GF-D8 (cell line): ENCODE measurements at regions not wholly inside any gene's neighbourhood (a gene's known extent, or its start where the extent isn't known, plus 50 kb on each side); places are given as distances from the start of the nearest gene placed in this dataset.
"Not testable (repeated sequence)": the region's sequence is repeated elsewhere in the genome, so short reads cannot be mapped to it uniquely, and the experiment has no call there.

Experiments
- DNase-seq: peaks from one replicate; lab custom pipeline; 2025; lab: John Stamatoyannopoulos, UW

DNA sequence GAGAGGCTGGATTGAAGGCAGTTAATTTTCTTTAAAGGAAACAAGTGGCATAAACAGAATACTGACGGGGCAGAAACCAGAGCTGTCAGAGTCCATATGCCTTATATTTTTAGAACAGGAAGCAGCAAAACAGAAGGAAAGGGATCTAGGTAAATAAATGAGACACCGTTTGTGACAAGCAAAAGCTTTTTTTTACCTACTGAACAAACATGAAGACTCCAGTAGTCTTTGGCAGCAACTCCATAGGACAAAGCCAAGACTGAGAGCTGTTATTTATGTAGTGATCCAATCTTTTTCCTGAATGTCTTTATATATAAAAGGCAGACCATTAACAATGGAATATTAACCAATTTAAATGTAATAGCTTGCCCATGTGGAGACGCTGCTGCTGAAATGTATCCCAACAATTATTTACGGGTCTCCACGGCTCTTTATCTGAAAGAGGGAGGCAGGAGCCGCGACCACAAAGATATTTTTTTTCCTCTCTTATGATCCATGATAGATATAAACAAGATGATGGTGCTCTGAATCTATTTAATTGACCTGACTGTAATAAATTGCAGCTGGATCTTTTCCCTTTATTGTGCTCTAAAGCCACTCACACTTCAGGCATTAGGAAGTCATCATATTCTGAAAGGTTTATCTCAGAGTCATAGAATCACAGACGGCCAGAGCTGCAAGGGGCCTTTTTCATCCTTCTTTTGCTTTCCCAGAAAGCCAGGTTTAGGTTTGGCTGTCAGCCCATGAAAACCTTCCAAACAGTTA is 687.8 kb downstream of the EFNB2 start:
- no peak for DNase-seq

DNA sequence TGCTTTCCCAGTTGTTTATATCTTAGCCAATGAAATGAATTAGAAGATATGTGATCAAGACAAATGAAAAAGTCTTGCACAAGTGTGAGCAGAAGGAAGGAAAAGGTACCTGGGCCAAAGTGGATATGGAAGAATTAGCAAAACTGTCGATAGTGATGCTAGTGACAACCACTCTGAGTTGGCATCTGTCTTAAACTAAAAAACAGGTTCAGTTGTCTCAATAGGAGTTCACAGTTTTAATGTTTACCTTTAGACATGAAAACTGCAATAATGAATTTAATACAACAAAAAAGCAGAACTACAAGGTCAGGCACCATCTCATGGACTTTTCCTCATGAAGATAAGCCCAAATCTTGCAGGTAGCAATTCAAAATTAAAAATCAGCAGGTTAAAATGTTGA is 688.5 kb downstream of the EFNB2 start:
- DNase-seq, result no peak

- DNase-seq, result no peak
These were observed 694.2 kb downstream of the EFNB2 start for GRCh38 chr13:105841286-105841685.

GRCh38 chr13:105838231-105838630 is 697.2 kb downstream of the EFNB2 start:
- no peak for DNase-seq

DNA sequence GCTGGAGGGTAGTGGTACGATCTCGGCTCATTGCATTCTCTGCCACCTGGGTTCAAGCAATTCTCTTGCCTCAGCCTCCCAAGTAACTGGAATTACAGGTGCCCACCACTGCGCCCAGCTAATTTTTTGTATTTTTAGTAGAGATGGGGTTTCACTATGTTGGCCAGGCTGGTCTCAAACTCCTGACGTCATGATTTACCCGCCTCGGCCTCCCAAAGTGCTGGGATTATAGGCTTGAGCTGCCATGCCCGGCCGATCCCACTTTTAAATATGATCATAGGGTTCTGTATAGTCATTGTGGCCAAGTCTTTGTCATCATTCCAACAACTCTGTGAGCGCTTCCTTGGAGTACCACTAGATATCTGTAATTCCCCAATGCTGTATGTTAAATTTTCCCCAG is 698.2 kb downstream of the EFNB2 start:
- DNase-seq, result not testable (repeated sequence)

GRCh38 chr13:105830821-105831220 is 704.6 kb downstream of the EFNB2 start:
- DNase-seq, result no peak

DNA sequence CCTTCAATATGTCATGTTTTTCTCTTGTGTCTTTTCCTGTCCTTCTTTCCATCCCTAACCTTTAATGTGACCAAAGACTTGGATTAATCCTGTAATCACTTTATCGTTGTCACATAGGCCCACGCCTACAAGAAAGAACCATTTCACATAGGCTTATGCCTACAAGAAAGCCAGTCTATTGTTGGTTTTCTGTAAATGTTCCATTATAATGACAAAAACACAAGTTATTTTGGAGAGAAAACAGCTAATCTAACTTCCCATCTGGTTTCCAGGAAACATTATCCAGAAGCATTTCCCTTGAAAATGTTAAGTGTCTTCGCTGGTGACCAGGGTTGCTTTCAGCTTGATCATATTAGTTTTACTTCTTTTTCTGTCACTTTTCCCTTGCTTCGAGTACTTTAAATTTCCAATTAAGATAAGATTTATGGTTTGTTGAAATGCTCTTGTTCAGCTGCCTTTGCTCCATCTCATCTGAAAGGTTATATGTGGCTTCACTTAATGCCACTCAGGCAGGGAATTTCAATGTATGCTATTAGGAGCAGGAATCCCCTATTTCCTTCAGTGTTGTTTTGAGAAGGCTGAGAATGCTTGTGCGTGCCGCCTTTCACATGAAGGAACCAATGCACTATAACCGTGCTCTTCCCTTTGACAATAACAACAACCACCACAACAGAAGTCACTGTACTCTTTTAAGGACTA is 708.2 kb downstream of the EFNB2 start:
- no peak for DNase-seq

- DNase-seq, result no peak
These were observed 710.4 kb downstream of the EFNB2 start for GRCh38 chr13:105825071-105825470.

DNA sequence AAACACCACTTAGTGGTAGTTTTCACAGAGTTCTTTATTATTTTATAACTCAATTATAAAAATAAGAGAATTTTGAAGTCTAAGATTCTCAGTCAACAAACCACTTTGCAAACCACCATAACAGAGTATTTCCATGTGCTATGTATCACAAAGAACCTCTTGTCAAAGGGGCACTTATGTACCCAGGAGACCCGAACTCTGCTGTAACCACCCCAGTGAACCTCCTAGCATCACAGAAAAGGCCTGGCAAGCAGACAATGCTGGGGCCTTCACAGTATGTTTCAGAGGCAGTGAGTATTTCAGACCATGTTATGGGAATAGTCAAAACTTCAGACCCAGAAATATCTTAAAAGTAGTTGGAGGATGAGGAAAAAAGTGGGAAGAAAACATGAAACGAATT is 714.1 kb downstream of the EFNB2 start:
- DNase-seq, result no peak

GRCh38 chr13:105820415-105820814 is 715.0 kb downstream of the EFNB2 start:
- no peak for DNase-seq

DNA sequence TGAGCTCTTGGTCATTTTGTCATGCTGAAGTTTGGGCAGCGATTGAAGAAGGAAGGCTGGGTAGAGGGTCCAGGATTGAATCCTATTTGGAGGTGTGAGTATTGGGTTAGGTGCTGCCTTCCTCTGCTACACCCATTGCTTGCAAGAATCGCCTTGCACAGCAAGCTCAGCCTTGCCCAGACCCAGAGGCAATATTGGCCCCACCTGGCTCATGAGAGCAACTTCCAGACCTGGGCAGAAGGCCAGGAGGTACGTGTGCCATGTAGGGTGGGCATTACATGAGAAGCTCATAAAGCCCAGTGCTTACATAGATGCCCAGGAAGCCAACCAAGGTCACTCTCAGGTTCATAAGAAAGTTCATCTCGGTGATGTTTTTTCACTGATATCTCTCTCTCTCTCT is 718.0 kb downstream of the EFNB2 start:
- no peak for DNase-seq

- DNase-seq, result no peak
These were observed 718.5 kb downstream of the EFNB2 start for GRCh38 chr13:105816994-105817393.

- no peak for DNase-seq
These were observed 720.6 kb downstream of the EFNB2 start for GRCh38 chr13:105814902-105815250.

- no peak for DNase-seq
These were observed 721.1 kb downstream of the EFNB2 start for GRCh38 chr13:105814219-105814901.

DNA sequence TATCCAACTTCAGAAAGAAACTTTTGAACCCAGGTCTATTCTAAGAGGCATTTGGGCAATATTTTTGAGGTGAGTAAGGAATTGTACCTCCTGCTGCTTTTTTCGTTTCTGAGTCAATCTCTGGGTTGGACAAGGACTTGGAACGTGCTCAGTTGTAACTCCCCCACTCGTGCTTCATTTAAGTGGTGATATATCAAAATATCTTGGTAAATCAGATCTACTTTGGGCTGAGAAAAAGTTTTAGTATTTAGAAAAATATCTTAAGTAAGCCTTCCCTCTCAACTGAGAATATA is 728.9 kb downstream of the EFNB2 start:
- DNase-seq, result no peak

- DNase-seq, result no peak
These were observed 729.4 kb downstream of the EFNB2 start for GRCh38 chr13:105805892-105806627.

- DNase-seq, result no peak
These were observed 730.8 kb downstream of the EFNB2 start for GRCh38 chr13:105804561-105805190.

GRCh38 chr13:105799155-105799554 is 736.3 kb downstream of the EFNB2 start:
- no peak for DNase-seq

- no peak for DNase-seq
These were observed 736.9 kb downstream of the EFNB2 start for GRCh38 chr13:105798541-105798940.

GRCh38 chr13:105796081-105796480 is 739.4 kb downstream of the EFNB2 start:
- no peak for DNase-seq

DNA sequence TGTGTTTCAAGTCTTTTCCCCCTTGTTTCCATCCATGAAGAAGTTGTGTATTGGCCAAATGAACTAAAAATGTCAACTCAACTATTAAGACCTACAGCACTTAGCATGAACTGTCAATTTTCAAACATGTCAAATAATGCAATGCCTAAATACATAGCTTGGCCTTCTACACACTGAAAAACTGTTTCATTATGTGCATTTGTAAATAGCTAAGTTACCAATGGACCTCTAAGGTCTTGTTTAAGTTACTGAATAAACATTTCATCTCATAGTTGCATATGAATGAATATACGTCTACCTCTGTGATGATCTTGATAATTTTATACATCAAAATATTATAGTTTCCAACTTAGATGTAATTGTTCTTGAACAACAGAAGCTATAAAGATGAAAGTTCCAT is 744.5 kb downstream of the EFNB2 start:
- DNase-seq, result no peak

DNA sequence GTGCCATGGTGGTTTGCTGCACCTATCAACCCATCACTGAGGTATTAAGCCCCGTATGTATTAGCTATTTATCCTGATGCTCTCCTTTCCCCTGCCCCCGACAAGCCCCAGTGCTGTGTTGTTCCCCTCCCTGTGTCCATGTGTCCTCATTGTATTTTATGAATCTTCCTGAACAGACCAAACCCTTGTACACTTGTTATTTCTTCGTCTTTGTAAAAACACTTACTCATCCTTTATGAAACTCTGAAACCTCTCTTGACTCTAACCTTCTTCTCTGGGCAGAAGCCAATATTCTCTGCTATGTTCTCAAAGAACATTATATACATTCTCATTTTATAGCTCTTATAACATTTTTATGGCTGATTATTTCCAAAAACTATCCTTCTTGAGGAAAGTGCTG is 746.9 kb downstream of the EFNB2 start:
- no peak for DNase-seq
